Body of pancreas (tissue), 4 donors: ENCODE measurements at regions not wholly inside any gene's neighbourhood (a gene's known extent, or its start where the extent isn't known, plus 50 kb on each side); places are given as distances from the start of the nearest gene placed in this dataset.

Experiments
- ATAC-seq: fragments of 150-250 bp; one replicate; pipeline ENCODE4 v1.9.1; 2016
- DNase-seq, 4 donors: peaks; one replicate each; pipeline ENCODE4 v3.0.0-alpha.2; 2019
- H3K27ac ChIP-seq, 4 donors: fragments of 200-600 bp; sonication (generic); 1 replicate in 3 of 4; 2 replicates in 1 of 4; pipeline versions ENCODE4 v1.5.1 to v1.6.1; 2016 to 2019; ENCODE audit warnings: mild to moderate bottlenecking in 1 of 4, mixed read lengths in 1 of 4, moderate library complexity in 1 of 4
- H3K27me3 ChIP-seq, 2 donors: fragments of 200-600 bp; sonication (generic); one replicate each; pipeline ENCODE4 v1.6.0; 2016; ENCODE audit warnings: mild to moderate bottlenecking in 1 of 2
- H3K36me3 ChIP-seq, 2 donors: fragments of 200-600 bp; sonication (generic); replicated peaks in 1 of 2; 2 replicates each; pipeline ENCODE4 v1.5.1; 2016; ENCODE audit warnings: low read depth in 2 of 2; ENCODE audit not compliant: insufficient read depth in 1 of 2
- H3K4me1 ChIP-seq: fragments of 200-600 bp; sonication (generic); one replicate; pipeline ENCODE4 v1.6.0; 2016
- H3K4me3 ChIP-seq, 2 donors: fragments of 200-600 bp; sonication (generic); 1 replicate in 1 of 2; 2 replicates in 1 of 2; pipeline ENCODE4 v1.5.1; 2016 to 2019
- H3K9me3 ChIP-seq, 3 donors: fragments of 200-600 bp; sonication (generic); 1 replicate in 2 of 3; 2 replicates in 1 of 3; pipeline ENCODE4 v1.5.1; 2016
- POLR2A ChIP-seq, 3 donors: fragments of 450-650 bp; IDR thresholded peaks; one replicate each; pipeline ENCODE4 v1.6.1; 2016; ENCODE audit warnings: antibody characterized with exemption in 3 of 3, mild to moderate bottlenecking in 2 of 3
- WGBS, 2 donors: methylation state at CpG; one replicate each; pipeline ENCODE4 v1.1.5; 2017; 5-methylcytosine and 5-hydroxymethylcytosine counted together
- intact Hi-C: fragments of 100-400 bp; cut with DNase I; formaldehyde crosslinking; loops from one replicate; pipeline ENCODE4 v1.15.1; 2023
- TF ChIP-seq, protein P1 (sequence below), 7 experiments: fragments of 450-650 bp in 4 of 7; fragments of 200-600 bp in 3 of 7; sonication (generic) in 3 of 7; IDR thresholded peaks; one replicate each; pipeline ENCODE4 v1.5.1; 2016 to 2019; ENCODE audit warnings: antibody characterized with exemption in 7 of 7

GRCh38 chr7:12488341-12488740 lies 82.2 kb upstream of the SCIN start:
- intact Hi-C loops: no loop called here
- ATAC-seq (no peak), DNase-seq (no peak)
- Histone ChIP-seq H3K27ac (no peak overlapping the region), H3K27me3 (no peaks in the 10 kb centered on the region), H3K36me3 (no peaks in the 10 kb centered on the region), H3K9me3 (no peaks in the 10 kb centered on the region), H3K4me3 (no peak overlapping the region), H3K4me1 (no peaks in the 10 kb centered on the region)
- TF ChIP-seq, protein P1, sequence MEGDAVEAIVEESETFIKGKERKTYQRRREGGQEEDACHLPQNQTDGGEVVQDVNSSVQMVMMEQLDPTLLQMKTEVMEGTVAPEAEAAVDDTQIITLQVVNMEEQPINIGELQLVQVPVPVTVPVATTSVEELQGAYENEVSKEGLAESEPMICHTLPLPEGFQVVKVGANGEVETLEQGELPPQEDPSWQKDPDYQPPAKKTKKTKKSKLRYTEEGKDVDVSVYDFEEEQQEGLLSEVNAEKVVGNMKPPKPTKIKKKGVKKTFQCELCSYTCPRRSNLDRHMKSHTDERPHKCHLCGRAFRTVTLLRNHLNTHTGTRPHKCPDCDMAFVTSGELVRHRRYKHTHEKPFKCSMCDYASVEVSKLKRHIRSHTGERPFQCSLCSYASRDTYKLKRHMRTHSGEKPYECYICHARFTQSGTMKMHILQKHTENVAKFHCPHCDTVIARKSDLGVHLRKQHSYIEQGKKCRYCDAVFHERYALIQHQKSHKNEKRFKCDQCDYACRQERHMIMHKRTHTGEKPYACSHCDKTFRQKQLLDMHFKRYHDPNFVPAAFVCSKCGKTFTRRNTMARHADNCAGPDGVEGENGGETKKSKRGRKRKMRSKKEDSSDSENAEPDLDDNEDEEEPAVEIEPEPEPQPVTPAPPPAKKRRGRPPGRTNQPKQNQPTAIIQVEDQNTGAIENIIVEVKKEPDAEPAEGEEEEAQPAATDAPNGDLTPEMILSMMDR (IDR thresholded peaks at IDR 0.05): no peak
- TF ChIP-seq POLR2A (IDR thresholded peaks at IDR 0.05): no peak

DNA sequence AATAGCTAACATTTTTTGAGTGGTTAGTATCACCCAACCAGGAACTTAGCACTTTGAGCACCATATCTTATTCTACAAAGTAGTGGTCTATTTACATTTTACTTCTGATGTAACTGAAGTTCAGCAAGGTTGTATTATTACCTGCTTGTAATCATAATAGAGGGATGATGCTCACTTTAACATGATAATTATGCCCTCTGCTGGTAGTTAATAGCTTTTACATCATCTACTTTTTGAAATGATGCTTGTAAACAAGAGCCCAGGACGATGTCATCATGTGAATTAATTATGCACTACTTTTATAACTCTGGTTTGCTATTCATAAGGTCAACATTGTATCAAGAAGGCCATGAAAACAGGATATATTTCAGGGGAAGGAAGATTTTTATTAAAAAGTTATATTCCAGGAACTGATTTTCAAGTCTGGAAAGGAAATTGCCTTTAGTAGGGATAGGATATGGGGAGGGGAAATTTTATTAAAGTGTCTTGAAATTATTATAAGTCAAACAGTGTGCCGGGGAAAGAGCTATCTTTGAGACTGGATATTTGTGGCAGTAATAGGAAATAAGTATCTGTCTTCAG lies 80.3 kb upstream of the SCIN start:
- Histone ChIP-seq H3K36me3 (no peaks in the 10 kb centered on the region), H3K4me1 (no peaks in the 10 kb centered on the region), H3K27me3 (no peaks in the 10 kb centered on the region), H3K9me3 (no peaks in the 10 kb centered on the region), H3K4me3 (no peak overlapping the region), H3K27ac (no peak overlapping the region)
- 11 to 19% methylated on average over 2 of the region's 2 CpGs for WGBS, 2 donors
- no peak for ATAC-seq
- TF ChIP-seq, protein P1 (IDR thresholded peaks at IDR 0.05): peak; percentile 19 to 52 (median 39)
- TF ChIP-seq POLR2A (IDR thresholded peaks at IDR 0.05): no peak
- intact Hi-C loops: no loop called here
- no peak for DNase-seq

DNA sequence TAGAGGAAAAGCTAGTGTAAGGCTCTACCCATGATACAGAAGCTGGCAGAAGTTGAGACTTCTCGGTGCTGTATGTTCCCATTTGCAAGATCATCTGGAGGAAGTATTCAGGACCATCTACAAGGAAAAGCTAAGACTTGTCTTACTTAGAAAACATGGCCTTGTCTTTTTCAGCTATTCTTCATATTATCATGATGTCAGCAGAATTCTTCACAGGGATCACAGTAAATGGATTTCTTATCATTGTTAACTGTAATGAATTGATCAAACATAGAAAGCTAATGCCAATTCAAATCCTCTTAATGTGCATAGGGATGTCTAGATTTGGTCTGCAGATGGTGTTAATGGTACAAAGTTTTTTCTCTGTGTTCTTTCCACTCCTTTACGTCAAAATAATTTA lies 79.6 kb upstream of the SCIN start:
- 43 to 51% methylated on average over 2 of the region's 2 CpGs for WGBS, 2 donors
- Histone ChIP-seq H3K27me3 (no peaks in the 10 kb centered on the region), H3K9me3 (no peaks in the 10 kb centered on the region), H3K4me3 (no peak overlapping the region), H3K27ac (no peak overlapping the region), H3K4me1 (no peaks in the 10 kb centered on the region), H3K36me3 (no peaks in the 10 kb centered on the region)
- intact Hi-C loops: no loop called here
- TF ChIP-seq, protein P1 (IDR thresholded peaks at IDR 0.05): no peak
- TF ChIP-seq POLR2A (IDR thresholded peaks at IDR 0.05): no peak
- DNase-seq: no peak
- no peak for ATAC-seq

DNA sequence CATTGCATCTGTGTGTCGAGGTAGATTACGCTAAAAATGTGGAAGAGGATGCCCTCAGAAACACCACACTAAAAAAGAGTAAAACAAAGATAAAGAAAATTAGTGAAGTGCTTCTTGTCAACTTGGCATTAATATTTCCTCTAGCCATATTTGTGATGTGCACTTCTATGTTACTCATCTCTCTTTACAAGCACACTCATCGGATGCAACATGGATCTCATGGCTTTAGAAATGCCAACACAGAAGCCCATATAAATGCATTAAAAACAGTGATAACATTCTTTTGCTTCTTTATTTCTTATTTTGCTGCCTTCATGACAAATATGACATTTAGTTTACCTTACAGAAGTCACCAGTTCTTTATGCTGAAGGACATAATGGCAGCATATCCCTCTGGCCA lies 79.0 kb upstream of the SCIN start:
- Histone ChIP-seq H3K4me3 (no peak overlapping the region), H3K36me3 (no peaks in the 10 kb centered on the region), H3K4me1 (no peaks in the 10 kb centered on the region), H3K27me3 (no peaks in the 10 kb centered on the region), H3K9me3 (no peaks in the 10 kb centered on the region), H3K27ac (no peak overlapping the region)
- intact Hi-C loops: no loop called here
- 78 to 81% methylated on average over 3 of the region's 3 CpGs for WGBS, 2 donors
- TF ChIP-seq, protein P1 (IDR thresholded peaks at IDR 0.05): no peak
- no peak for TF ChIP-seq POLR2A (IDR thresholded peaks at IDR 0.05)
- no peak for DNase-seq
- ATAC-seq: no peak

DNA sequence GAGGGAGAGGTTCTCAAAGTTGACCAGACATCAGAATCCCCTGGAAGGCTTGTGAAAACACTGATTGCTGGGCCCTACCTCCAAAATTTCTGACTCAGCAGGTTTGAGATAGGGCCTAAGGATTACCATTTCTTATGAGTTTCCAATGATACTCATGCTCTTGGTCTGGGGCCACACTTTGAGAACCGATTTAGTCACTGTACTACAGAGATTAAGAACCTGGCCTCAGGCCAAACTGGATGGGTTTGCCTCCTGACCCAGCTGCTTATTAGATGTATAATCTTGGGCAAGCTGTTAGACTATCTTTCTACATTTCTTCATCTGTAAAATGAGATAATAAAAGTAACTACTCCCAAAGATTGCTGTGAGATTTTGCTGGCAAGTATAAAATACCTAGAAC lies 77.1 kb upstream of the SCIN start:
- Histone ChIP-seq H3K4me3 (no peak overlapping the region), H3K9me3 (no peaks in the 10 kb centered on the region), H3K27ac (no peak overlapping the region), H3K4me1 (no peaks in the 10 kb centered on the region), H3K27me3 (no peaks in the 10 kb centered on the region), H3K36me3 (no peaks in the 10 kb centered on the region)
- intact Hi-C loops: no loop called here
- ATAC-seq (no peak), DNase-seq (peak in 1 of 4 donors; percentile 15)
- WGBS, 2 donors: 18 to 40% methylated on average over 1 of the region's 1 CpG
- TF ChIP-seq, protein P1 (IDR thresholded peaks at IDR 0.05): no peak
- TF ChIP-seq POLR2A (IDR thresholded peaks at IDR 0.05): no peak
